Astrocyte (in vitro differentiated cells and primary cell): ENCODE measurements at regions not wholly inside any gene's neighbourhood (a gene's known extent, or its start where the extent isn't known, plus 50 kb on each side); places are given as distances from the start of the nearest gene placed in this dataset.

Experiments
- DNase-seq: peaks from one replicate; pipeline ENCODE4 v3.0.0-alpha.2; 2010; ENCODE audit warnings: low read depth
- FAIRE-seq: peaks from 2 replicates; lab custom pipeline; 2011; peaks lifted over from hg19 to GRCh38; lab: Jason Lieb, UNC
- H2AFZ ChIP-seq: 2 replicates; pipeline ENCODE4 v1.6.0; 2012; ENCODE audit warnings: low read depth, low read length, inconsistent platforms
- H3K27ac ChIP-seq: 2 replicates; pipeline ENCODE4 v1.5.1; 2011; ENCODE audit warnings: low read depth, low read length, inconsistent platforms
- H3K27me3 ChIP-seq: 2 replicates; pipeline ENCODE4 v1.6.0; 2011; ENCODE audit warnings: low read length, inconsistent platforms; ENCODE audit not compliant: insufficient read depth
- H3K36me3 ChIP-seq: 2 replicates; pipeline ENCODE4 v1.5.1; 2011; ENCODE audit warnings: low read length, inconsistent platforms; ENCODE audit not compliant: insufficient read depth
- H3K4me1 ChIP-seq: 2 replicates; pipeline ENCODE4 v1.5.1; 2011; ENCODE audit warnings: low read length, inconsistent platforms; ENCODE audit not compliant: insufficient read depth
- H3K4me2 ChIP-seq: 2 replicates; pipeline ENCODE4 v1.6.0; 2012; ENCODE audit warnings: low read length, inconsistent platforms
- H3K4me3 ChIP-seq: 2 replicates; pipeline ENCODE4 v1.5.1; 2011; ENCODE audit warnings: low read depth, mild to moderate bottlenecking, low read length, inconsistent platforms; ENCODE audit not compliant: insufficient read depth
- H3K79me2 ChIP-seq: 2 replicates; pipeline ENCODE4 v1.6.0; 2012; ENCODE audit warnings: mild to moderate bottlenecking, low read length, inconsistent platforms; ENCODE audit not compliant: insufficient read depth
- H3K9ac ChIP-seq: 2 replicates; pipeline ENCODE4 v1.6.0; 2012; ENCODE audit warnings: mild to moderate bottlenecking, low read length, inconsistent platforms
- H3K9me3 ChIP-seq: 2 replicates; pipeline ENCODE4 v1.5.1; 2012; ENCODE audit warnings: low read depth, mild to moderate bottlenecking, low read length, inconsistent platforms; ENCODE audit not compliant: insufficient read depth
- H4K20me1 ChIP-seq: 2 replicates; pipeline ENCODE4 v1.6.0; 2012; ENCODE audit warnings: low read length, inconsistent platforms; ENCODE audit not compliant: insufficient read depth
- H3K27ac Mint-ChIP-seq: one replicate; pipeline ENCODE4 v1.8.0; 2021; ENCODE audit warnings: mild to moderate bottlenecking, mixed read lengths; ENCODE audit not compliant: unreplicated experiment
- H3K27me3 Mint-ChIP-seq: one replicate; pipeline ENCODE4 v1.8.0; 2021; ENCODE audit warnings: low read depth, mixed read lengths; ENCODE audit not compliant: unreplicated experiment
- H3K36me3 Mint-ChIP-seq: one replicate; pipeline ENCODE4 v1.8.0; 2021; ENCODE audit warnings: low read depth, mixed read lengths; ENCODE audit not compliant: unreplicated experiment
- H3K4me1 Mint-ChIP-seq: one replicate; pipeline ENCODE4 v1.8.0; 2021; ENCODE audit warnings: low read depth, mixed read lengths; ENCODE audit not compliant: unreplicated experiment
- H3K4me3 Mint-ChIP-seq: one replicate; pipeline ENCODE4 v1.8.0; 2021; ENCODE audit warnings: mild to moderate bottlenecking, moderate library complexity, mixed read lengths; ENCODE audit not compliant: unreplicated experiment
- H3K9me3 Mint-ChIP-seq: one replicate; pipeline ENCODE4 v1.8.0; 2021; ENCODE audit warnings: mild to moderate bottlenecking, mixed read lengths; ENCODE audit not compliant: unreplicated experiment
- EZH2 ChIP-seq: IDR thresholded peaks from 2 replicates; pipeline ENCODE4 v1.6.1; 2012; ENCODE audit warnings: mild to moderate bottlenecking, low read length, inconsistent platforms; ENCODE audit not compliant: insufficient read depth
- TF ChIP-seq, protein P1 (sequence below): IDR thresholded peaks from 2 replicates; pipeline ENCODE4 v1.5.1; 2011; ENCODE audit warnings: low read depth, mild to moderate bottlenecking, inconsistent platforms, low read length, moderate library complexity; ENCODE audit not compliant: insufficient read depth

GRCh38 chr2:48250943-48251342 is 63.5 kb upstream of the FOXN2 start:
- Histone ChIP-seq H3K4me1 (peaks cover 20% of the 10 kb centered on the region), H4K20me1 (no peaks in the 10 kb centered on the region), H2AFZ (no peak overlapping the region), H3K27ac (no peak overlapping the region), H3K27me3 (no peaks in the 10 kb centered on the region), H3K79me2 (no peaks in the 10 kb centered on the region), H3K9ac (no peak overlapping the region), H3K4me2 (no peak overlapping the region), H3K9me3 (no peaks in the 10 kb centered on the region), H3K4me3 (no peak overlapping the region), H3K36me3 (no peaks in the 10 kb centered on the region)
- H3K27ac Mint-ChIP-seq, result no peak overlapping the region
- no peak for DNase-seq
- H3K27me3 Mint-ChIP-seq, result no peaks in the 10 kb centered on the region
- no peak for TF ChIP-seq EZH2
- TF ChIP-seq, protein P1, sequence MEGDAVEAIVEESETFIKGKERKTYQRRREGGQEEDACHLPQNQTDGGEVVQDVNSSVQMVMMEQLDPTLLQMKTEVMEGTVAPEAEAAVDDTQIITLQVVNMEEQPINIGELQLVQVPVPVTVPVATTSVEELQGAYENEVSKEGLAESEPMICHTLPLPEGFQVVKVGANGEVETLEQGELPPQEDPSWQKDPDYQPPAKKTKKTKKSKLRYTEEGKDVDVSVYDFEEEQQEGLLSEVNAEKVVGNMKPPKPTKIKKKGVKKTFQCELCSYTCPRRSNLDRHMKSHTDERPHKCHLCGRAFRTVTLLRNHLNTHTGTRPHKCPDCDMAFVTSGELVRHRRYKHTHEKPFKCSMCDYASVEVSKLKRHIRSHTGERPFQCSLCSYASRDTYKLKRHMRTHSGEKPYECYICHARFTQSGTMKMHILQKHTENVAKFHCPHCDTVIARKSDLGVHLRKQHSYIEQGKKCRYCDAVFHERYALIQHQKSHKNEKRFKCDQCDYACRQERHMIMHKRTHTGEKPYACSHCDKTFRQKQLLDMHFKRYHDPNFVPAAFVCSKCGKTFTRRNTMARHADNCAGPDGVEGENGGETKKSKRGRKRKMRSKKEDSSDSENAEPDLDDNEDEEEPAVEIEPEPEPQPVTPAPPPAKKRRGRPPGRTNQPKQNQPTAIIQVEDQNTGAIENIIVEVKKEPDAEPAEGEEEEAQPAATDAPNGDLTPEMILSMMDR, result no peak
- no peaks in the 10 kb centered on the region for H3K9me3 Mint-ChIP-seq
- FAIRE-seq, result no peak
- peaks cover 14% of the 10 kb centered on the region for H3K4me1 Mint-ChIP-seq
- no peak overlapping the region for H3K4me3 Mint-ChIP-seq
- no peaks in the 10 kb centered on the region for H3K36me3 Mint-ChIP-seq

DNA sequence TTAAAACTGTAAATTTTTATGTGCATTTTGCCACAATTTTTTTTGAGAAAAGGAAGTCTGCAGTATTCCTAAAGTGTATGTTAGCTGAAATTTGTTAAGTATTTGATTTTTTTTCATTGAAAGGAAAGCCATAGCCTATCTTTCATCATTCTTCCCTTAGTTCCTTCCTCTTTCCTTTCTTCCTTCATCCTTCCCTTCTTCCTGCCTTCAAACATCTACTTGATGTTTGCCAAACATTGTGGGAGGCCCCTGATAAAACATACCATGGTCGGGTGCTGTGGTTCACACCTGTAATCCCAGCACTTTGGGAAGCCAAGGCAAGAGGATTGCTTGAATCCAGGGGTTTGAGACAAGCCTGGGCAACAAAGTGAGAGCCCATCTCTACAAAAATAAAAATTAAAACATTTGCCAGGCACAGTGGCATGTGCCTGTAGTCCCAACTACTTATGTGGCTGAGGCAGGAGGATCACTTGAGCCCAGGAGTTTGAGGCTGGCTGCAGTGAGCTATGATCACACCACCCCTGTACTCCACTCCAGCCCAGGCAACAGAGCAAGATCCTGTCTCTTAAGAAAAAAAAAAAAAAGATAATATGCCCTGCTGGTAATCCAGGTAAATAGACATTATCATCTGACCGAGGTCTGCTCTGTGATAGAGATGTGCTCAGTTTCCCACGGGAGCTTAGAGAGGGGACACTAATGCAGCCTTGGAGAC is 62.9 kb upstream of the FOXN2 start:
- no peak overlapping the region for H3K27ac ChIP-seq
- H2AFZ ChIP-seq, result no peak overlapping the region
- no peaks in the 10 kb centered on the region for H3K36me3 ChIP-seq
- H3K36me3 Mint-ChIP-seq, result no peaks in the 10 kb centered on the region
- no peaks in the 10 kb centered on the region for H3K9me3 ChIP-seq
- H3K4me1 Mint-ChIP-seq, result peaks cover 14% of the 10 kb centered on the region
- no peaks in the 10 kb centered on the region for H3K79me2 ChIP-seq
- H3K9ac ChIP-seq, result no peak overlapping the region
- H3K4me1 ChIP-seq, result peaks cover 20% of the 10 kb centered on the region
- TF ChIP-seq, protein P1, result no peak
- no peak for TF ChIP-seq EZH2
- no peaks in the 10 kb centered on the region for H3K9me3 Mint-ChIP-seq
- FAIRE-seq (no peak), DNase-seq (no peak)
- no peaks in the 10 kb centered on the region for H3K27me3 Mint-ChIP-seq
- H3K4me3 Mint-ChIP-seq, result no peak overlapping the region
- H3K4me3 ChIP-seq, result no peak overlapping the region
- H4K20me1 ChIP-seq, result no peaks in the 10 kb centered on the region
- no peak overlapping the region for H3K27ac Mint-ChIP-seq
- no peak overlapping the region for H3K4me2 ChIP-seq
- H3K27me3 ChIP-seq, result no peaks in the 10 kb centered on the region

GRCh38 chr2:48253301-48253700 is 61.2 kb upstream of the FOXN2 start:
- Mint-ChIP-seq H3K27me3 (no peaks in the 10 kb centered on the region), H3K9me3 (no peaks in the 10 kb centered on the region), H3K4me3 (no peak overlapping the region), H3K36me3 (no peaks in the 10 kb centered on the region), H3K27ac (no peak overlapping the region), H3K4me1 (peaks cover 11% of the 10 kb centered on the region)
- H3K79me2 ChIP-seq, result no peaks in the 10 kb centered on the region
- H4K20me1 ChIP-seq, result no peaks in the 10 kb centered on the region
- H3K4me2 ChIP-seq, result no peak overlapping the region
- no peak overlapping the region for H3K27ac ChIP-seq
- H2AFZ ChIP-seq, result no peak overlapping the region
- no peaks in the 10 kb centered on the region for H3K36me3 ChIP-seq
- no peak overlapping the region for H3K9ac ChIP-seq
- no peak overlapping the region for H3K4me3 ChIP-seq
- H3K4me1 ChIP-seq, result peaks cover 16% of the 10 kb centered on the region
- no peaks in the 10 kb centered on the region for H3K27me3 ChIP-seq
- FAIRE-seq, result no peak
- no peak for DNase-seq
- no peak for TF ChIP-seq EZH2
- TF ChIP-seq, protein P1, result no peak
- H3K9me3 ChIP-seq, result no peaks in the 10 kb centered on the region
